ENCODE measurements at regions not wholly inside any gene's neighbourhood (a gene's known extent, or its start where the extent isn't known, plus 50 kb on each side); places are given as distances from the start of the nearest gene placed in this dataset.

DNA sequence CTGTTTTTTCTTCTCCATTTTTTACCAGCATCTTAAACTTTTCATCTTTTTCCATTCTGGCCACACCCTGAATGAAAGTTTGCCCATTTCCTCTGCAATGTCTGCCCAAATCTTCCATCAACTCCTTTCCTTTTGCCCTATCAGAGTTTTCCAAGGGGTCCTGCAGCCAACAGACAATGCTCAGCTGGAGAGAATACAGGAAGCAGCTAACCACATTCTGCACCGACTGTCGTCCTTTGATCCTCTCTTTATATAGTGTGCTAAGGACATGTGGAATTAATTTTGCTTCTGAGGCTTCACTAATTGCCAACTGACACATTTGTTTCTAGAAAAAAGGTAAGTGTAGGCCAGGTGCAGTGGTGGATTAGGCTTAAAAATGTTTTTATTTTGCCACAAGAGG is 50.5 kb upstream of the DLX2 start:
- no peak for FAIRE-seq

DNA sequence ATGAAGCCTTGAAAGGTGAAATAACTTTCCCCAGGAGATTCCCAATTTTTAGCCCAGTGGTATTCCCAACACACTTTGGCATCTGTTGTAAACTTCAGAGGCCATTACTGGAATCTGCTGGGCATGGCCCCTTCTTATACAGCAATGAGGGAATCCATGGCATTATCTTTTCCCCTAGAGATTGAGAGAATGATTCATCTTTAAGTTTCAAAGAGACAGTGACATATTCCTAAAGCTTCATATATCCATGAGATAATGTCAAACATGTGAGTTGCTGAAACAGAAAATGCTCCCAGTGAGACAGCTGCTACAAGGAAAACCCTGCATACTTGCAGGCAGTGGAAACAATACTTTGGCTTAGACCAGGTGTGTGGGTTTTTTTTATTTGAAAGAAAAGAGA is 51.1 kb upstream of the DLX2 start:
- no peak for FAIRE-seq

DNA sequence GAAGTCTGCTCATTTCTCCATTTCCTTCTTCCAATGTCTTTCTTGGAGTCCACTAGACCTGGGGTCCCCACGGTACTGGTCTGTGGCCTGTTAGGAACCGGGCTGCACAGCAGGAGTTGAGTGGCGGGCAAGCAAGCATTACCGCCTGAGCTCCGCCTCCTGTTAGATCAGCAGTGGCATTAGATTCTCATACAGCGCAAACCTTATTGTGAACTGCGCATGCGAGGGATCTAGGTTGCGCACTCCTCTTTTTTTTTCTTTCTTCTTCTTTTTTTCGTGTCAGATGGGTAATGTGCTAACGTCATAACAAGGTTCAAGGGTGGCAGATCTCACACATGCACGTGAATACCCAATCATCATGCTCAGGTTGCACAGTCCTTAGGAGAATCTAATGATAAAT is 53.1 kb upstream of the DLX2 start:
- no peak for FAIRE-seq

DNA sequence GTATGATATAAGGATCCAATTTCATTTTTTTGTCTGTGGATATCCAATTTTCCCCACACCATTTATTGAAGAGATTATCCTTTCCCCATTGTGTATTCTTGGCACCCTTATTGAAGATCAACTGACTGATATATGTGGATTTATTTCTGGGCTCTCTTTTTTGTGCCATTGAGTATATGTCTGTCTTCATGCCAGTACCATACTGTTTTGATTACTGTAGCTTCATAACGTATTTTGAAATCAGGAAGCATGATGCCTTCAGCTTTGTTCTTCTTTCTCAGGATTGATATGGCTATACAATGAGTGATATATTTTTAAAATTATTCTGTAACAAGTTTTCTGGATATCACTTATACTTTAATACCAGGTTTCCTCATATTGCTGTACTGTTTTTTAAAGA is 58.1 kb upstream of the DLX2 start:
- FAIRE-seq: no peak

DNA sequence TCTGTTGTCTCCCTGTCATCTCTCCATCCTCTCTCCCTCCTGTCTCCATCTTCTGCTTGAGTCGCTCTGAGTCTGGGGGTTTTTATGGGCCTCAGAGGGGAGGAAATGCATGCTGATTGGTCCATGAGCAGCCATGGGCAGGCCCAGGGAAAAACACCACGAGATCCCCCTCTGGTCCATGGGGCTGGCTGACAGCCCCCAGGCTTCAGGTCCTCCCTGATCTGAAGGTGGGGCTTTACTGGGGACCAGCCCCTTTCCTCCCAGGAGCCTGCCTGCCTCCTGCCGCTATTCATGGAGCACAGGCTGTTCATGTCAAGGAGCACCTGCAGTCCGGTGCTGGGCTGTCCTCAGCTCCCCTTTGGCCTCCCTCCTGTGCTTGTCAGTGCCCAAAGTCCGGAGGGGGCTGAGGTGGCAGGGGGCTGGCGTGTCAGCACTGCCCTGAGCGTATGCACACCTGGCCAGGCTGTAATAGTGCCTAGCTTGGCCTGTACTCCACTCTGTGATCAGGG is 59.6 kb upstream of the DLX2 start:
- no peak for FAIRE-seq

DNA sequence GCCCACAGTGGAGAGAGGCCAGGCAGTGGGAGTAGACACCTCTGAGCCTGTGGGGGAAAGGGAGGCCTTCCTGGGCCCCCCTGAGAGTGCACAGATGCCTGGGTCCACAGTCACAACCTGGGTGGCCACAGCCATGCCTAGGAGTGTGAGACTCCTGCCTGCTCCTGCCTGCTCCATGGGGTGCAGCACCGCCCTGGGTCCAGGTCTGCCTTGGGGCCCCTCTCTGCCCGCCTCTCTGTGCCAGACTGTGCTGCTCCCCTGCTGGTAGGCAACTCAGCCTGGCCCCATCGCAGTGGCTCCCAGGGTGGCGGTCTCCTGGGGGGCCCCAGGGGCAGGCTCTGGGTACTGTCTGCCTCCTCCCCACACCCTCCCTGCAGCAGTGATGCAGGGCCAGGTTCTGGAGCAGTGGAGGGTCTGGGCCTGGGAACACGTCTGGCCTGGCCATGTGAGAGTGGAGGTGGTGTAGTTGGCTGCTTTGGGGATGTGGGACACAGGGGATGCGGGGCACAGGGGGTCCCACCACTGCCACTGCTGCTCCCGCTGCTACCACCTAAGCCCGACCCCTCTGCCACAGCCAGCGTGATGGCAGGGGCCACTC is 60.1 kb upstream of the DLX2 start:
- no peak for FAIRE-seq

DNA sequence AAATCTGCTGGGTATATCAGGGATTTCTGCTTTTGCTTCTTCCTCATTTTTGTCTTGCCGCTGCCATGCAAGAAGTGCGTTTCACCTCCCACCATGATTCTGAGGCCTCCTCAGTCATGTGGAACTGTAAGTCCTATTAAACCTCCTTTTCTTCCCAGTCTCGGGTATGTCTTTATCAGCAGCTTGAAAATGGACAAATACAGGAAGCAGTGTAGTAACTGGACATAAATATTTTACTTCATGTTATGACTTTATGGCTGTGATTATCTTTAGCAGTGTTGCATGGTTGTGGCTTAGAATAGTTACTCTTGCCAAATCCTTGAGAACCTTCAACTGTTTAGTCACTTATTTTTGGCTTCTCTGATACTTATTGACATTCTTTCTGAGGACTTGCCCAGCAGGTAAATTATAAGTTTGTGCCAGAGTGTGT is 66.2 kb upstream of the DLX2 start:
- FAIRE-seq: peak; percentile 69

DNA sequence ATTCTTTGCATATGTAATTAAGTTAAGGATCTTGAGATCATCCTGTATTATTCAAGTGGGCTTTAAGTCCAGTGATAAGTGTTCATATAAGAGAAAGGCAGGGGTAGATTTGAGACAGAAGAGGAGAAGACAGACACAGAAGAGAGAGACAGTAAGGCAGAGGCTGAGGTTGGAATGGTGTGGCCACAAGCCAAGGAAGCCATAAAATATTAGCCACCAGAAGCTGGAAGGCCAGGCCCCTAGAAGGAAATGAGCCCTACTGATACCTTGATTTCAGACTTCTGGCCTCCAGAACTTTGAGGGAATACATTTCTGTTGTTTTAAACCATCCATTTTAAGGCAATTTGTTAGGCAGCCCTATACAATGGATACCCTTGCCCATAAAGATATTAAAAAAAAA is 66.9 kb upstream of the DLX2 start:
- no peak for FAIRE-seq

DNA sequence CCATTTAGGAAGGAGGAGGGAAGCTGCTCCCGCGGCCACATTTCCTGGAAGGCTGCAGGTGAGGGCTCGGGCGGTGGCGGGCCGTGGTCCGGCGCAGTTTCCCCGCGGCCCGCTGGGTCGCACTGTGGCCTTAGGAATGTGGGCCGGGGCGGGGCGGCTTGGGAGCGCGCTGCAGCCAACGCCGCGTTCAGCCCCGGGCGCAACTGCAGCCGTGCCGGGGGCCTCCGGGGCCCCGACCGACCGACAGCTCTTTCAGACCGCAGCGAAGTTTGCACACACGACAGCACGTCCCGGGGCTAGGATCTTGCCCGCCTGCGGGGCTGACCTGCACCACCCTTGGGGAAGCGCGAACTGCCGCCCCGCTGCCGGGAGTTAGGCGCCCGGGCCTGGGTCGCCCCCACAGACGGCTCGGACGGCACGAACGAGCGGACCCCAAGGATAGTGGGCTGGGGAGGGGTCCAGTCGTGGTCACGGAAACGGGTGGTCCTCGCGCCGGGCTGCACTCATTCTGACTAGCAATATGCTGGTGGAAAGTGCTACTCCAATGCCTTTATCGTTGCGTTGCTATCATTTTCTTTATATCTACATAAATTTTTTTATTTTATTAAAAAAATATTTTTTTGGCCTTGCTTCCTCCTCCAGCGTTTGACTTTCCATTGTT is 69.9 kb upstream of the DLX2 start:
- no peak for FAIRE-seq

DNA sequence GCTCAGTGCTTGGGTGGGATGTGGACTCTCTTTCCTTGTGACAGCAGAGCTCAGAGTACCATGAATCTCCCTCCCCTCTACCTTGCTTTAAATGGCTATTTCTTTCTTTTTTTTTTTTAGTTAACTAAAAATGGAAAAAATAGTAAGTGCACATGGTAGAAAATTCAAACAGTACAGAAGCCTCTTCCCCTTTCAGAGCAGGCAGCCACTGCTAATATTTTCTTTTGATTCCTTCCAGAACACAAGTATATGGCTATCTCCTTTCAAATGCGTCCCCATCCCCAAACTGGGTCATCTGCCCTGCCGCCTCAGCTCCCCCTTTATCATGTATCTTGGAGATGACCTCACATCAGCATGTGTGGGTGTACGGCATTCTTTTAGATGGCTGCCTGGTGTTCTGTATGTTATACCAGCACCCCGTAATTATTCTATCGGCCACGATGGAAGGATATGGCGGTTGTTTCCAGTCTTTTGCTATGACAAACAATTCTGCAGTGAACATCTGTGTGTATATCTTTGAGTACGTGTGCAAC is 70.5 kb upstream of the DLX2 start:
- no peak for FAIRE-seq

DNA sequence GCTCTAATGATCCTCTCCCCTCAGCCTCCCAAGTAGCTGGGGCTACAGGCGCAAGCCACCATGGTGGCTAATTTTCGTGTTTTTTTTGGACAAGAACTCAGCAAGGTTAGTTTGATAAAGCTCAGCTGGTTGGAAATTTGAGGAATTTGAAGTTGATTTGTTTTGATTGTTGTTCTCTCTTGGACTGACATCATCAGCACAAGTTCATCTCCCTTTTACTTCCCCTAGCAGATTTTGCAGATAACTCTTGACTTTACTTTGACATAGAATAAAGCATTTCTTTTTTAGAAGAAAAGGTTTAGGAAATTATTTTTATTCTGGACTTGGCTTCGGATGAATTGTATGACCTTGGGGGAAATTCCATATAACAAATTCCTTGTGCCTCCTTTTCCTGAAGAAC is 74.9 kb upstream of the DLX2 start:
- FAIRE-seq: no peak

DNA sequence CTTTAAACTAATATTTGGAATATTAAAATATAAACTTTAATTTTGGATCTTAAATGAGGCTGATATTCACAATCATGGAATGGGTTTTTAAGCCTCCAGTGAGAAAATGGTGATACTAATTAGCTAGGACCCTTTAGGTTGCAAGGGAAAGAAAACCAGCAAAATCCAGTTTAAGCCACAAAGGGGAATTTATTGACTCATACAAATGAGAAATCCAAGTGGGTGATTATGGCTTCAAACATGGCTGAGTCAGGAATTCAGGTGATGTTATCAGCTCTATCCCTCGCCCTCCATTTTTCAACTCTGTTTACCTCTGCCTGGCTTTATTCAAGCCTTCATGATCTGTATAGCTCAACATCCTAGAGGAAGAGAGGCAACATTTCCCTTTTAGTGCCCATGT is 75.3 kb upstream of the DLX2 start:
- FAIRE-seq: no peak

DNA sequence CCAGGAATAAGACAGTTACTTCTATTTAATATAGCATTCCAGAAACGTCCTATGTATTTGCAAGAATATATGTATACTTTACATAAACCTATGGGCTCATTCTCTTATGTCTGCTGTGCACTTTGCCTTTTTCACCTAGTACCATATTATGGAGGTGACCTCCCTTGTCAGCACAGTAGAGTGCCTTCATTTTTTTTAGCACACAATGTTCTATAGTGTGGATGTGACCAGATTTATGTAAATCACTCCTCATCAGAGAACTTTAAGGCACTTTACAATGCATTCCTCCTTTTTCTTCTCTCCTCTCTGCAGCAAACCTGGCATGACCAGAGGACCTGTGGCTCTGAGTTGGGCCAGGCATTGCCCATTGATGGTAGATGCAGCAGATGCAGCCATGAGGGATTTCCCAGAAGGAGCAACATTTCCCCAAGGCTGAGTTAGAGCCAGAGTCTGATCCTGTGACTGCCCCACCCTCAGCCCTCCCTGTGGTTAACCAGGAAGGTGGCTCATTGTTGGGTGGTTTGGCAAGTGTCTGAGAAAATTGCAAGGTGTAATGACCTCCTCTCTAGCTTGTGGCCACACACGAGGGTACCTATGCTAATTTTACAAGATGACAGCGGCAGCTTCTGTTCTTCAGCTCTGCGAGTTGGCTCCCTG is 76.5 kb upstream of the DLX2 start:
- FAIRE-seq: no peak

DNA sequence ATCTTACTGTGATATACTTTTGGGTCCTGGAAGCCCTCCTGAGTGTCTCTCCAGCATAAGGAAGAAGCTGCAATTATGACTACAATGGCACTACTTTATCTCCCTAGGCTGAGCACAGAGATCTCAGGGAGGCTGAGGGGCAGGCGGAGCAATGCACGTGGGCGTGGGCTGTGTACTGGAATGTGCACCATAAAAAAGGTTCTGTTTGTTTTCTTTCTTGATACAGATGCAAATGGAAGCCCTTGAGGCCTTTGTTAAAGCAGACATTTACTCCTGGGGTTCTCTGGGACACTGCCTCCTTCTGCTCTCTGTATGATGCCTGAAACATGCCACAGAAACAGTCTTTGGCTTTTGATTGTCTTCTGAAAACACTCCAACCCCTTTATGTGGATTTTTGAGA is 79.1 kb upstream of the DLX2 start:
- FAIRE-seq: no peak

DNA sequence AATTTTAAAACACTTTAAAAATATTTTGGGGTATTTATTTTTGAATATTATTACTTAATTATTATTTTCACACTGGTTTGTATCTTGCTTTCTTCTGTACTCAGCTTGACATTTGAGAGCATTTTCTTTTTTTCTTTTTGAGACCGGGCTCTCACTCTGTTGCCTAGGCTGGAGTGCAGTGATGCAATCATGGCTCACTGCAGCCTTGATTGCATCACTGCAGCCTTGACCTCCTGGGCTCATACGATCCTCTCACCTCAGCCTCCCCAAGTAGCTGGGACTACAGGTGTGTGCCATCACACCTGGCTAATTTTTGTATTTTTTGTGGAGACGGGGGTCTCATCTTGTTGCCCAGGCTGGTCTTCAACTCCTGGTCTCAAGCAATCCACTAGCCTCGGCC is 79.9 kb upstream of the DLX2 start:
- no peak for FAIRE-seq

DNA sequence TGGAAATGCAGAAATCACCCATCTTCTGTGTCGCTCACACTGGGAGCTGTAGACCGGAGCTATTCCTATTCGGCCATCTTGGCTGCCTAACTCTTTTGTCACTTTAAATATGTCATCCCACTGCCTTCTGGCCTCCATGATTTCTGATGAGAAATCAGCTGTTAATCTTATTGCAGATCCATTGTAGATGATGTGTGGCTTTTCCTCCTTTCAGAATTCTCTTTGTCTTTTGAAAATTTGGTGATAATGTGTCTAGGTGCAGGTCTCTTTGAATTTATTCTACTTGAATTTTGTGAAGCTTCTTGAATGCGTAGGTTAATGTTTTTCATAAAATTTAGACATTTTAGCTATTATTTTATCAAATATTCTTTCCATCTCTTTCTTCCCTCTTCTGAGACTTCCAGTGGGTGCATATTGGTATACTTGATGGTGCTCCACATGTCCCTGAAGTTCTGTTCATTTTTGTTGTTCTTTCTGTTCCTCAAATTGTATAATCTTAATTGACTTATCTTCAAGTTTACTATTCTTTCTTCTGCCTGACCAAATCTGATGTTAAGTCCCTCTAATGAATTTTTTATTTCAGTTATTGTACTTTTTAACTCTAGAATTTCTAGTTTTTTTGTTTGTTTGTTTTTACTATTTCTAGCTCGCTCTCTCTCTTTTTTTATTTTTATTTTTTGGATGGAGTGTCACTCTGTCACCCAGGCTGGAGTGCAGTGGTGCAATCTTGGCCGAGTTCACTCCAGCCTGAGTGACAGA is 90.8 kb upstream of the DLX2 start:
- no peak for FAIRE-seq

DNA sequence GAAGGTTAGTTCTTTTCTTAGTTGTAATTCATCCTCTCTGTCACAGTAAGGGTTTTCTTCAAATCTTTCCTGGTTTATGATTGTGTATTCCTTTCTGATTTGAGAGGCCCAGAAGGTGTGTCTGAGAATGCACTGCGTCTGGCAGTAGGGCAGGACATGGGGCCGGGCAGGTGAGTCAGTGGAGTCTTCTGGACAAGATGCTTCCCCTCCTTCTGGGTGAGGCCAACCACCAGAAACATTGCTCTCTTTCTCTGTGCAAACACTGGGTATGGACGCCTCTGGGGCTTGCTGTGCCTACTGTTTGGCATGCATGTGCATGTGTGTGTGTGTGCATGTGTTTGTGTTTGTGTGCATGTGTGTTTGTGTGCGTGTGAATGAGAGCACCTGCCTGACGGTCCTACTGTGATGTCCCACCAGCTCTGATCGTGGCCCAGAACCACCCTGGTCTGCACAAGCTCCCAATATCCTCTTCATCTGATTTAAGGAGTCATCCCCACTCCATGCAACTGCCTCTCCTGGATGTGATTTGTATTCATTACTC is 93.2 kb upstream of the DLX2 start:
- FAIRE-seq: no peak

DNA sequence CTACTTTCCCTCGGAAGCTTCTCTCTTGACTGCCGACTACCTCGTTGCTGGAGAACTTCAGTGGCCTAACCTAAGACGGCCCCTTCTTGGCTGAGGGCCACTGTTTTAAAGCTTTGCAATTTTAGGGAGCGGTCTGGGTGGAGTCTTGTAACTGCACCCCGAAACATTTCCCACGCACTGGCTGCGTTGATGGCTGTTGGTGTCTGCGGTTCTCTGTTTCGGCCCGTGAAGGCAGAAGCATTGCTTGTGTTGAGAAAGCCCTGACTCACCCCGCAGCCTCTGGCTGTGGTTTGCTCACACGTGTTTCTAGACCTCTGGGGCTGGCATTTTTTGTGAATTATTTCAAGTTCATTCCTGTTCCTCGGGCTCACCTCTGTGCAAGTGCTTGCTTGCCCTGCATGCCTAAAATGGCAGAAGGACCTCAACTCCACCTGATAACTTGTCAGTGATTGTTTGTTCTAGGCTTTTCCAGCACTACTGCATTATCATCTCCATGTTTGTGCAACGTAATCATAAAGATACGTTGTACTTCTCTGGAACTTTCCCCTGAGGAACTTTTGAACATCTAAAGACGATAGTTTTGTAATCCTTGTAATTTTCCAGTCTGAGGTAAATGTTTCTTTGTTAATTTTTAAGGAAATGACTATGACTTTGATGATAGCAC is 94.2 kb upstream of the DLX2 start:
- FAIRE-seq: no peak

DNA sequence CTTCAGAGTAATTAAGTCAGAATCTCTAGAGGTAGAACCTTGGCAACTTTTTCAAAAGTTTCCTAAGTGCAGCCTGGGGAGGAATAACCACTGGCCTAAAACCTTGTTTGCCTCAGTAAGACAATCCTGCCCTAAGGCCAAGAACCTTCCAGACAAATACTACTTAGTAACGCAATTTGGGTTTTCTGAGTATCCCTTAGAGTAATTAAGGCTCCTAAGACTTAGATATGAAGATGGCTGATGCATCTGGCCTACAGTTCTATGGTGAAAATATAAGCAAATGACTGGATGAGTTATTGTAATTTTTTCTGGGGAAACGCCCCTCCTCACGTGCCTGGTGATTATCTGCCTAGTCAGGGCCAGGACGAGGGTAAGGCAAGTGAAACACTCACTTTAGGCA is 95.7 kb upstream of the DLX2 start:
- FAIRE-seq: no peak

DNA sequence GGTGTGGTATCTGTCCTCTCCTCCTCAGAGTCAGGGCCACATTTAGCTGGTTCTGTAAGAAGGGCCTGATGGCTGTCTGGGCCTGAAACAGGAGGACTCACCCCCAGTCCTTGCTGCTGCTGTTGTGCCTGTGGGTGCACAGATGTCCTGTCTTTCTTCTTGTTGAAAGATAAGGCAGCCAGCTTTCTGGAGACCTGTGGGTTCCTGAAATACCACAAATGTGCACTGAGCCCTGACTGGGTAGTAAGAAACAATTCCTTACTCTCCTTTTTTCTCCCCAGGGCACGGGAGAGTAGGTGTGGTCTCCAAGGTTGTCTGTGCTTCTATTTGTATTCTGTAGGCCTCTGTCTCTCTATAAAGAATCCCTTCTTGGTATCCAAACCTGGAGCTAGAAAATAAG is 96.2 kb upstream of the DLX2 start:
- no peak for FAIRE-seq

DNA sequence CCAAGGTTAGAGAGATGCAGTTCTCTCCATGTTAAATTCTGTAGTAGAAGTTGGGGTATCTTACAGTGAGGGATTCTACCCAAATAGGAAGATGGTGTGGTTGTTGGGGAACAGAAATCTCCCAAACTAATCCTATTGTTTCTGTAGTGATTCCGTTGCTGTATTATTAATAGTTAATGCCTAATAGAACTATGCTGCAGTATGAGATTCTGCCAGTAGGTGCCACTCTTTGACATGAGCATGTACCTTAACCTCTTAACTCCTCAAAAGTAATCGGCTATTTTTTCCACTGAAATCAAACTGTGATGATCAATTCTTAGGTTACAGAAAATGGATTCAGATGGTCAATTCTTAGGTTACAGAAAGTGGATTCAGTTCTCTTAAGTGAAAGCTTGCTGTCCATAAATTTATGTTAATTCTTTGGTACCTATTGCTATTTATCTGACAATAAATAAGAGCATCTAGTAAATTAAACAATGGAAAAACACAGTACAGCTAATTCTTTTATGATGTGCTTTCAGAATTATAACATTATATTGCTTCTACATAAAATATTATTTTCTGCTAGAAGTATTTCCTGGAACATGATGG is 97.9 kb upstream of the DLX2 start:
- FAIRE-seq: no peak

DNA sequence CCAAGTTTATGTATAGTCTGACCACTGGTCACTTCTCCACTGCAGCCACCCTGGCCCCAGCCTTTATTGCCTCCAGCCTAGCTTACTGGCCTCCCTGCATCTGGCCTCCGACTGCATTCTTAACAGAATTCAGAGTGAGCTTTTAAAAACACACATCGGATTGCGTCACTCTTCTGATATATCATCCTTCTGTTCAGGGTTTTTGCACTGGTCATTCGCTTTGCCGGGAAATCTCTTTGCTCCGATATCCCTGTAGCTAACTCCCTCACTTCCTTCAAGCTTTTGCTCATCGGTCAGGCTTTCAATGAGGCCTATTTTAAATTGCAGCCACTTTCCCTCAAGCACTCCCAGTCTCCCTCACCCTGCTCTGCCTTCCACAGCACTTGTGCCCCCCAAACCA is 101.6 kb upstream of the DLX2 start:
- FAIRE-seq: no peak
